K562 (cell line): ENCODE measurements at regions not wholly inside any gene's neighbourhood (a gene's known extent, or its start where the extent isn't known, plus 50 kb on each side); places are given as distances from the start of the nearest gene placed in this dataset.

Experiments
- ATAC-seq: fragments of 200-7000 bp; cut with Tn5 transposase; 3 replicates; pipeline ENCODE4 v1.9.1; 2020; ENCODE audit warnings: moderate library complexity
- BruUV-seq: library from RNA; stranded (reverse); fragments of 400-500 nt; replicated peaks from 2 replicates; lab custom pipeline; 2021; lab: Mats Ljungman, UMichigan
- CTCF ChIA-PET: fragments of 300-600 bp; formaldehyde crosslinking; extraction: SDS; loops from one replicate; lab custom pipeline; 2021; ENCODE audit warnings: low intra/inter-chr PET ratio; lab: Yijun Ruan, JAX
- POLR2A ChIA-PET: fragments of 300-600, 350-650 bp; sonication (Branson Sonifier 250); formaldehyde crosslinking; extraction: SDS; loops from one replicate; lab custom pipeline; 2021; ENCODE audit warnings: antibody characterized with exemption, inconsistent platforms; lab: Yijun Ruan, JAX
- DNase-seq, 4 experiments: peaks; one replicate each; pipeline versions ENCODE4 v3.0.0 to v3.0.0-alpha.2; 2011 to 2018; ENCODE audit warnings: low spot score in 3 of 4, mixed read lengths in 3 of 4; ENCODE audit errors: extremely low read depth in 1 of 4
- FAIRE-seq: peaks from 2 replicates; lab custom pipeline; 2011; peaks lifted over from hg19 to GRCh38; lab: Jason Lieb, UNC
- H2AFZ ChIP-seq: 2 replicates; pipeline ENCODE4 v1.6.0; 2011; ENCODE audit warnings: low read depth, low read length, control low read depth, inconsistent platforms
- H3K27ac ChIP-seq: fragments of 200-600 bp; 3 replicates; pipeline ENCODE4 v1.8.0; 2011; ENCODE audit warnings: low read depth, mild to moderate bottlenecking, control low read depth, inconsistent platforms, low read length, moderate library complexity, mixed read lengths; ENCODE audit errors: extremely low read depth
- H3K27me3 ChIP-seq, 2 experiments: fragments of 300-600 bp in 1 of 2; 2 replicates in 1 of 2; 3 replicates in 1 of 2; pipeline versions ENCODE4 v1.6.0 to v1.8.0; 2011; ENCODE audit warnings: inconsistent platforms in 2 of 2, low read length in 2 of 2, mild to moderate bottlenecking in 1 of 2, mixed read lengths in 1 of 2, moderate library complexity in 1 of 2; ENCODE audit not compliant: control insufficient read depth in 2 of 2, insufficient read depth in 2 of 2
- H3K36me3 ChIP-seq: fragments of 300-600 bp; 3 replicates; pipeline ENCODE4 v1.8.0; 2011; ENCODE audit warnings: mild to moderate bottlenecking, low read length, inconsistent platforms; ENCODE audit not compliant: control insufficient read depth, insufficient read depth
- H3K4me1 ChIP-seq, 2 experiments: fragments of 200-600 bp in 1 of 2; replicated peaks in 1 of 2; 2 replicates in 1 of 2; 3 replicates in 1 of 2; pipeline versions ENCODE4 v1.5.1 to v1.8.0; 2011; ENCODE audit warnings: inconsistent platforms in 2 of 2, low read length in 2 of 2, mild to moderate bottlenecking in 1 of 2, mixed read lengths in 1 of 2, moderate library complexity in 1 of 2; ENCODE audit not compliant: control insufficient read depth in 2 of 2, insufficient read depth in 2 of 2
- H3K4me2 ChIP-seq: 2 replicates; pipeline ENCODE4 v1.6.1; 2011; ENCODE audit warnings: low read length, control low read depth, inconsistent platforms, mixed read lengths; ENCODE audit not compliant: insufficient read depth
- H3K4me3 ChIP-seq: fragments of 200-600 bp; sonication (generic), shearing (Covaris generic); 2 replicates; pipeline ENCODE4 v1.5.1; 2016; ENCODE audit warnings: control low read depth, inconsistent platforms
- H3K79me2 ChIP-seq: fragments of 200-600 bp; 3 replicates; pipeline ENCODE4 v1.8.0; 2011; ENCODE audit warnings: low read length, inconsistent platforms; ENCODE audit not compliant: control insufficient read depth, insufficient read depth
- H3K9ac ChIP-seq, 2 experiments: 2 replicates each; pipeline versions ENCODE4 v1.6.0 to v1.6.1; 2011; ENCODE audit warnings: low read depth in 2 of 2, low read length in 2 of 2, control low read depth in 1 of 2, inconsistent platforms in 1 of 2, mild to moderate bottlenecking in 1 of 2, mixed read lengths in 1 of 2; ENCODE audit not compliant: insufficient read depth in 1 of 2
- H3K9me1 ChIP-seq: one replicate; pipeline ENCODE4 v1.6.0; 2011; ENCODE audit warnings: inconsistent platforms, mild to moderate bottlenecking, low read length, moderate library complexity; ENCODE audit not compliant: control insufficient read depth, insufficient read depth
- H3K9me3 ChIP-seq: replicated peaks from 2 replicates; pipeline ENCODE4 v1.5.1; 2011; ENCODE audit warnings: low read depth, low read length, inconsistent platforms; ENCODE audit not compliant: control insufficient read depth, insufficient read depth
- H4K20me1 ChIP-seq: replicated peaks from 2 replicates; pipeline ENCODE4 v1.6.1; 2011; ENCODE audit warnings: low read length, inconsistent platforms, mixed read lengths; ENCODE audit not compliant: control insufficient read depth, insufficient read depth
- ATF6 ChIP-seq: sonication (generic); formaldehyde crosslinking; IDR thresholded peaks from 2 replicates; pipeline ENCODE4 v1.4.0; 2020; ENCODE audit warnings: mild to moderate bottlenecking, missing genetic modification reagents
- CBX3 ChIP-seq, 2 experiments: IDR thresholded peaks; 1 replicate in 1 of 2; 2 replicates in 1 of 2; pipeline ENCODE4 v1.6.1; 2012; ENCODE audit warnings: inconsistent platforms in 2 of 2, low read length in 2 of 2, borderline replicate concordance in 1 of 2, control low read depth in 1 of 2
- DMBX1 ChIP-seq: fragments of 250-450 bp; sonication (Bioruptor Pico); IDR thresholded peaks from 2 replicates; pipeline ENCODE4 v1.8.0; 2022; ENCODE audit warnings: inconsistent platforms, mild to moderate bottlenecking, moderate library complexity, borderline replicate concordance
- NR1H2 ChIP-seq: sonication (generic); formaldehyde crosslinking; IDR thresholded peaks from 2 replicates; pipeline ENCODE4 v1.4.0; 2020; ENCODE audit warnings: mild to moderate bottlenecking, missing genetic modification reagents
- TRIM24 ChIP-seq, 2 experiments: fragments of 450-650 bp; IDR thresholded peaks; 2 replicates each; pipeline ENCODE4 v1.6.1; 2016
- TRIM28 ChIP-seq: fragments of 450-650 bp; IDR thresholded peaks from 2 replicates; pipeline ENCODE4 v1.6.1; 2017
- ZNF24 ChIP-seq: fragments of 450-650 bp; IDR thresholded peaks from 2 replicates; pipeline ENCODE4 v1.6.1; 2016
- WGBS: fragments of 100-300 bp; shearing (Covaris generic); methylation state at CpG from one replicate; pipeline ENCODE4 v1.1.6; 2016; ENCODE audit warnings: low coverage, mixed read lengths; ENCODE audit not compliant: insufficient coverage; ENCODE audit errors: missing lambda C conversion rate; 5-methylcytosine and 5-hydroxymethylcytosine counted together
- in situ Hi-C: fragments of 300-500 bp; cut with MboI; formaldehyde crosslinking; loops from 4 replicates; pipeline ENCODE4 v1.15.0; 2018; ENCODE audit warnings: inconsistent platforms, mixed read lengths
- intact Hi-C: fragments of 100-400 bp; cut with micrococcal nuclease; formaldehyde crosslinking; loops from 2 replicates; pipeline ENCODE4 v1.14.2; 2022

- intact Hi-C loops, result loop anchor here (5.0 to 10.0 kb wide), 3 partner anchors 87 to 525 kb away; no protein-coding TSS in a partner anchor
- CTCF ChIA-PET, result interaction anchor here (0.6 kb wide), 1 partner anchor 924 kb away, joined by 4 read pairs; no protein-coding TSS in a partner anchor
Measured at GRCh38 chr2:43020296-43020695, 206.1 kb downstream of the ZFP36L2 start.

GRCh38 chr2:43019536-43020183 is 206.7 kb downstream of the ZFP36L2 start:
- Histone ChIP-seq H3K79me2 (no peaks in the 10 kb centered on the region), H2AFZ (no peak overlapping the region), H3K4me2 (no peak overlapping the region), H3K36me3 (no peaks in the 10 kb centered on the region), H3K9me1 (no peaks in the 10 kb centered on the region), H3K9ac (no peak overlapping the region), H3K4me1 (peaks cover 0 to 4% of the 10 kb centered on the region in 2 experiments; a peak in 3 of 5 replicates), H3K27me3 (no peaks in the 10 kb centered on the region), H4K20me1 (no peaks in the 10 kb centered on the region), H3K9me3 (peaks cover 10% of the 10 kb centered on the region), H3K27ac (no peak overlapping the region), H3K4me3 (no peak overlapping the region)
- no peak for ATAC-seq
- ChIA-PET POLR2A (interaction anchor here (0.6 kb wide), 1 partner anchor 9 kb away, joined by 3 read pairs; no protein-coding TSS in a partner anchor), CTCF (no interaction called here)
- WGBS, result 68% methylated on average over 5 of the region's 7 CpGs
- no peak for DNase-seq
- intact Hi-C loops, result loop anchor here (5.0 to 10.0 kb wide), 3 partner anchors 88 to 525 kb away; no protein-coding TSS in a partner anchor
- BruUV-seq, result no TSS peak
- no peak for FAIRE-seq
- in situ Hi-C loops, result loop anchor here (5.0 kb wide), 1 partner anchor 42 kb away; no protein-coding TSS in a partner anchor
- no peak for TF ChIP-seq ATF6
- TF ChIP-seq DMBX1 (CRISPR knock-in tag), result no peak
- TF ChIP-seq ZNF24, result no peak

More at GRCh38 chr2:43020296-43020695, 206.1 kb downstream of the ZFP36L2 start:
- no peak for DNase-seq
- no peak for FAIRE-seq
- TF ChIP-seq TRIM28 (peak; percentile 75), NR1H2 (no peak), TRIM24 (IDR thresholded peaks at IDR 0.05) (0 out of 4 replicates have a peak, but pooled peaks of 1 of the 2 experiments have one; percentile 12), CBX3 (IDR thresholded peaks at IDR 0.05; ENCODE audit: borderline replicate concordance in 1 of 2, low read length in 2 of 2) (peak in 1 of 2 experiments; percentile 56; a peak in 1 of 3 replicates)
- TF ChIP-seq, all 486 proteins: peak for 3
- H3K4me3 ChIP-seq, result no peak overlapping the region
- no peak overlapping the region for H2AFZ ChIP-seq
- no TSS peak for BruUV-seq
- no peak overlapping the region for H3K27ac ChIP-seq
- POLR2A ChIA-PET, result no interaction called here
- H4K20me1 ChIP-seq, result no peaks in the 10 kb centered on the region
- H3K9ac ChIP-seq, result no peak overlapping the region
- WGBS, result 0% methylated on average over 1 of the region's 1 CpG
- ATAC-seq, result no peak
- no peaks in the 10 kb centered on the region for H3K27me3 ChIP-seq
- peaks cover 10% of the 10 kb centered on the region for H3K9me3 ChIP-seq
- H3K4me1 ChIP-seq, result peaks cover 0 to 4% of the 10 kb centered on the region in 2 experiments; a peak in 3 of 5 replicates
- H3K4me2 ChIP-seq, result no peak overlapping the region
- H3K79me2 ChIP-seq, result no peaks in the 10 kb centered on the region
- in situ Hi-C loops, result loop anchor here (5.0 kb wide), 1 partner anchor 43 kb away; no protein-coding TSS in a partner anchor
- H3K36me3 ChIP-seq, result no peaks in the 10 kb centered on the region
- H3K9me1 ChIP-seq, result no peaks in the 10 kb centered on the region
